ENCODE measurements at regions not wholly inside any gene's neighbourhood (a gene's known extent, or its start where the extent isn't known, plus 50 kb on each side); places are given as distances from the start of the nearest gene placed in this dataset.

GRCh38 chr18:27899893-27900292 lies 277.0 kb downstream of the CDH2 start:
- DNase-seq (ENCODE audit: low read depth, low spot score), result no peak

- no peak for DNase-seq (ENCODE audit: low read depth, low spot score)
Measured at GRCh38 chr18:27894746-27895145, 282.2 kb downstream of the CDH2 start.

DNA sequence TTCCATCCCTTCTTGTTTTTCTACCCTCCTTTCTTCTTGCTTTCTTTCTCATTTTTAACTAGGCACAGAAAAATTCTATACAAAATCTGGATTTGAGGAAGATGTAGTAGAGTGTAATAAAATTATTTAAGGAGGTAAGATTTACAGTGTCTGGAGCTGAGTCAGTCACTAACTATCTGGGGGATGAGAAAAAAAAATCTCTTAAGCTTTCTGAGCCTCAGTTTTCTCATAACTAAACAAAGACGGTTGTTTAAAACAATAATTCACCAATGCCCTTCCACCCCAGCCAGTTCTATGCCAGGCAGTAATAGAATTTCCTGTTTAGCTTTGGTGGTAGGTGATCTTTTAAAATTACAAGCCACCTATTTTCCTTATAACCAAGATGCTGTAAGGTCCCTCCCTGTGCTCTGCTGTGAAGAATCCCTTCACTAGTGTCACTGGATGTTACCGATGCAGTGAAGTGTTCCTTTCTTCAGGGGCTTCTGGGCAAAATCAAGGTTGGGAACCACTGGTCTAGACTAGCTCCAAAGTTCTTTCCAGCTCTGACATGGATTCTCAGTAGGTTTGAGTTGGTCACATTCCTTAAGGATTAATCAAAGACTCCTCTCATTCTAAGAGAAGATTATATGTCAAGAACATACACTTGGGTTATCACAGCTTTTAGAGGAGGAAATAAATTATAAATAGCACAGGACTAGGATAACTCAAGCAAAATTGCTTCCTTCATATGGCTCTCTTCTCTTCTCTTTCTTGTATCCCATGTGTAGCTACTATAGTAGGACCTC lies 289.0 kb downstream of the CDH2 start:
- DNase-seq (ENCODE audit: low read depth, low spot score), result no peak

DNA sequence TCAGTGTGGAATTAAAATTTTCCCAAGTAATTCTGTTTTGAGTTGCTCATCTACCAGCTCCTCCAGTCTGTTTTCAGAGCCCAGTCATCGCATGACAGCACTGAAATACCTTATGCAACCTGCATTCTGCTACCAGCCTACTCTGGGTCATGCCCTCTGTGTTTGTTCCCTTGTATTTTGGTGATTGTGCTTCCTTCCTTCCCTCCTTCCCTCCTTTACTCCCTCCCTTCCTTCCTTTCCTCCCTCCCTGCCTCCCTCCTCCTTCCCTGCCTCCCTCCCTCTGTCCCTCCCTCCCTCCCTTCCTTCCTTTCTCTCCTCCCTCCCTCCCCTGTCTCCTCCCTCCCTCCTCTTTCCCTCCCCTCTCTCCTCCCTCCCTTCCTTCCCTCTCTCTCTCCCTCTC lies 289.6 kb downstream of the CDH2 start:
- no peak for DNase-seq (ENCODE audit: low read depth, low spot score)

- no peak for DNase-seq (ENCODE audit: low read depth, low spot score)
Measured at GRCh38 chr18:27879540-27879939, 297.4 kb downstream of the CDH2 start.

- DNase-seq (ENCODE audit: low read depth, low spot score), result no peak
Measured at GRCh38 chr18:27871726-27872125, 305.2 kb downstream of the CDH2 start.

- DNase-seq (ENCODE audit: low read depth, low spot score), result no peak
Measured at GRCh38 chr18:27869735-27870134, 307.2 kb downstream of the CDH2 start.

DNA sequence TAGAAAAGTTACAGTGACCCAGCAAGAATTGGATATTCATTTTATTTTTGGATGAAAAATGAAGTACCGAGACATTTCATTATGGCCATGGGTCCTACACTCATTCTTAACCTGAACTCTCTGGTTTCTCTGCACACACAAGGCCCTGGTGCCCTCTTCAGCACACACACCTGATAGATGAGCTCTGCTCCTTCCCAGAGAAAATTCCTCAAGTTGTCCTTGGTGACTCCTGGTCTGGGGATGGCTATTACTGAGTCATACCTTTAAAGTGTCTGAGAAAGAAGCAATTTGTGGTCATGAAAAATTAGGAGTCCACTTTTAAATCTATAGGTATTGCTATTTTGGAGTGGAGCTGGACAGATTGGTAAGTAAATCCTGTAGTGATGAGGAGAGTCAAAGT lies 311.5 kb downstream of the CDH2 start:
- DNase-seq (ENCODE audit: low read depth, low spot score), result no peak

- DNase-seq (ENCODE audit: low read depth, low spot score), result no peak
Measured at GRCh38 chr18:27863780-27864430, 313.0 kb downstream of the CDH2 start.

DNA sequence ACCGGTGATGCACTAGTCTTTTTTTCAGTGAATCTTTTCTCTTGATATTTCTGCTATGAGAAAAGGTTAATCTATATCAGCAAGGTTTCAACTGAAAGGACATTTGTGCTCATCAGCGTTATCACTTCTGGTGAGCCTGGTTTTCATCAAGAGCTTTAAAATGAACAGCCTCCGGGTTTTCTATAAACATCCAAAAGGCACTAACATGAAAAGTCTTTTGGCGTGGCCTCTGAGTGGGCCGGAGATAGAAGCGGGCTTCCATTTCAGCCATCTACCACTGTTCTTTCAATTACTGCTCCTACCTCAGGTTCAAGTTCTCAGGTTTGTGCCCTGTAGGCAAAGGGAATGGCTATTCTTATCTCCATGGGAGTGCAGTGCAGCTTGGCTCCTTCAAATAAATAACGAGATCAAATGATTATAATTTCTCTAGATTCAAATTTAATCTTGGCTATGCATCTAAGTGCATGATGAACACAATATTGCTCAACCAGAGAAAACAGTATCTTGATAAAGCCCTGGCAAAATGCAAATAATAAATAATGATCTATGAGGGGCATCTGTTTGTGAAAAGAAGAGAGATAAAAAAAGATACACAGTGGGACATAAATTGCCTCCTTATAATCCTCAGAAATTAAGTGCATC lies 314.8 kb downstream of the CDH2 start:
- DNase-seq (ENCODE audit: low read depth, low spot score), result no peak

DNA sequence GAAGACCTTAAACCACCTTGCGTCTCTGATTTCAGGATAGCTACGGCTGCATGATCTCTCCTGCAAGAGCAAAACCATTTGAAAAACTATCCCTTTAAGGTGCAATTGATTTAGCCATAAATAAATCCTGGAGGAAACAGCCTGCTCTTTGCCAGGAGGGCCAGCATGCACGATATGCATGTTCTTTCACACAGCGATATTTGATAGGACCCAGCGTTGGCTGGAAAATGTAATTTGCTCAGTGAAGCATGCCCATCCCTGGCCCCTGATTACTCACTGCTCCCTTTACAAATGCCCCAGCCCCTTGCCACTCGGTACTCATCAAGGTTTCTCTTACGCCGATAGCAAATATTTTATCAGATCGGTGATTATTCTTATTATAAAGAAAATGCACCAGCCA lies 315.4 kb downstream of the CDH2 start:
- no peak for DNase-seq (ENCODE audit: low read depth, low spot score)

DNA sequence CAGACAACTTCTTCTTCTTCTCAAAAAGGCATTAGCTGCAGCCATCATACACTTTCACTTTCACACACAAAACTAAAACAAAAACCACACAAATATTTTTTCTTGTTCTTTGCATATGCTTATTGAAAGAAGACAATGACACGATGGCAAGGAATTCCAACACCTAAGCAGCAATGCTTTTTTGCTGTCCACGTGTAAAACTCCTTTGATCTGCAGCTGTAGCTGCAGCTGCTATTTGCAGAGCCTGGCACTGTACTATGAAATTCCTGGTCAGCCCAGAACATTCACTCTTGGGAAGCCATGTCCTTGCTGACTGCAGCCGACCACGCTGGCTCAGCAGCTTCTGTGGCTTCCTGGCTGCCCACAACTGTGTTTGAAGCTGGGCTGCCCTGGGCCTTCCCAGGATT lies 316.2 kb downstream of the CDH2 start:
- DNase-seq (ENCODE audit: low read depth, low spot score), result no peak

GRCh38 chr18:27860011-27860410 lies 316.9 kb downstream of the CDH2 start:
- DNase-seq (ENCODE audit: low read depth, low spot score), result no peak

DNA sequence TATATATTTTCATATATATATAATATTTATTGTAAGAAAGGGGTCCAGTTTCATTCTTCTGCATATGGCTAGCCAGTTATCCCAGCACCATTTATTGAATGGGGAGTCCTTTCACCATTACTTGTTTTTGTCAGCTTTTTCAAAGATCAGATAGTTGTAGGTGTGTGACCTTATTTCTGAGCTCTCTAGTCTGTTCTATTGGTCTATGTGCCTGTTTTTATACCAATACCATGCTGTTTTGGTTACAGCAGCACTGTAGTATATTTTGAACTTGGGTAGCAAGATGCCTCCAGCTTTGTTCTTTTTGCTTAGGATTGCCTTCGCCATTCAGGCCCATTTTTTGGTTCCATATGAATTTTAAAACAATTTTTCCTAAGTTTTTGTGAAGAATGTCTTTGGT lies 320.1 kb downstream of the CDH2 start:
- no peak for DNase-seq (ENCODE audit: low read depth, low spot score)

GRCh38 chr18:27855486-27855885 lies 321.4 kb downstream of the CDH2 start:
- no peak for DNase-seq (ENCODE audit: low read depth, low spot score)

DNA sequence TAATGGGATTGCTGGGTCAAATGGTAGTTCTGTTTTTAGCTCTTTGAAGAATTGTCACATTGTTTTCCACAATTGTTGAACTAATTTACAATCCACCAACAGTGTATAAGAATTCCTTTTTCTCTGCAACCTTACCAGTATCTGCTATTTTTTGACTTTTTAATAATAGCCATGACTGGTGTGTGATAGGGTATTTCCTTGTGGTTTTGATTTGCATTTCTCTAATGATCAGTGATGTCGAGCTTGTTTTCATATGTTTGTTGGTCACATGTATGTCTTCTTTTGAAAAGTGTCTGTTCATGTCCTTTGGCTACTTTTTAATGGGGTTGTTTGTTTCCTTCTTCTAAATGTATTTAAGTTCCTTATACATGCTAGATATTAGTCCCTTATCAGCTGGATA lies 322.3 kb downstream of the CDH2 start:
- DNase-seq (ENCODE audit: low read depth, low spot score), result no peak

- no peak for DNase-seq (ENCODE audit: low read depth, low spot score)
Measured at GRCh38 chr18:27848336-27848735, 328.6 kb downstream of the CDH2 start.

- DNase-seq (ENCODE audit: low read depth, low spot score), result no peak
Measured at GRCh38 chr18:27847412-27847811, 329.5 kb downstream of the CDH2 start.

- no peak for DNase-seq (ENCODE audit: low read depth, low spot score)
Measured at GRCh38 chr18:27845897-27846296, 331.0 kb downstream of the CDH2 start.

- DNase-seq (ENCODE audit: low read depth, low spot score), result no peak
Measured at GRCh38 chr18:27843783-27844777, 332.9 kb downstream of the CDH2 start.

- no peak for DNase-seq (ENCODE audit: low read depth, low spot score)
Measured at GRCh38 chr18:27839141-27839540, 337.8 kb downstream of the CDH2 start.

- no peak for DNase-seq (ENCODE audit: low read depth, low spot score)
Measured at GRCh38 chr18:27838225-27838624, 338.7 kb downstream of the CDH2 start.

All from smooth muscle cell of the brain vasculature (primary cell).